DOHH2 (cell line): ENCODE measurements at regions not wholly inside any gene's neighbourhood (a gene's known extent, or its start where the extent isn't known, plus 50 kb on each side); places are given as distances from the start of the nearest gene placed in this dataset.

Source experiments
- CTCF ChIP-seq: fragments of 200-600 bp; sonication (generic); IDR thresholded peaks from one replicate; pipeline ENCODE4 v1.5.1; 2014; ENCODE audit warnings: antibody characterized with exemption, mild to moderate bottlenecking, low read depth, low read length; ENCODE audit not compliant: poor library complexity, severe bottlenecking
- EZH2phosphoT487 ChIP-seq: fragments of 200-600 bp; sonication (generic); IDR thresholded peaks from 2 replicates; pipeline ENCODE4 v1.6.1; 2017; ENCODE audit warnings: borderline replicate concordance, mild to moderate bottlenecking, antibody characterized with exemption, low read length, moderate library complexity, mixed read lengths

GRCh38 chr7:10082896-10083295 is 890.8 kb upstream of the PHF14 start:
- no peak for TF ChIP-seq CTCF
- TF ChIP-seq EZH2phosphoT487 = no peak
